ENCODE measurements at regions not wholly inside any gene's neighbourhood (a gene's known extent, or its start where the extent isn't known, plus 50 kb on each side); places are given as distances from the start of the nearest gene placed in this dataset.

DNA sequence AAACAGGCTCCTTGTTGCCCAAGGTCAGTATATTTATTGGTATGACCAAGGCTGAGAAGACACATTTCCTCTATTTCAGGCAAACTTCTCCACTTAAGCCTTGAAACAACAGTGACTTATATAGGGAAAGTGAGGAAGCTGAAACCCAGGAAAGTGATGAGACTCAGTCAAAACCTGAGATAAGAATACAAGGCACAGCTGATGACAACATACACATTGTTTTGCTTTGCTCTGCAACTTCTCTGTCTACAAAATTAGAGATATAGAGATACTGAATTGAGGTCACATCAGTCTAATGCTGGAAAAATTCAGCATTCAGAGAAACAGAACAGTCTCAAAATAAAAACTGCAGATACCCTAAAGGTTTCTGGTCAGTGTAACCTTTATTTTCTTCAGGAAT lies 586.1 kb downstream of the DNAH5 start:
- TF ChIP-seq, protein P1, sequence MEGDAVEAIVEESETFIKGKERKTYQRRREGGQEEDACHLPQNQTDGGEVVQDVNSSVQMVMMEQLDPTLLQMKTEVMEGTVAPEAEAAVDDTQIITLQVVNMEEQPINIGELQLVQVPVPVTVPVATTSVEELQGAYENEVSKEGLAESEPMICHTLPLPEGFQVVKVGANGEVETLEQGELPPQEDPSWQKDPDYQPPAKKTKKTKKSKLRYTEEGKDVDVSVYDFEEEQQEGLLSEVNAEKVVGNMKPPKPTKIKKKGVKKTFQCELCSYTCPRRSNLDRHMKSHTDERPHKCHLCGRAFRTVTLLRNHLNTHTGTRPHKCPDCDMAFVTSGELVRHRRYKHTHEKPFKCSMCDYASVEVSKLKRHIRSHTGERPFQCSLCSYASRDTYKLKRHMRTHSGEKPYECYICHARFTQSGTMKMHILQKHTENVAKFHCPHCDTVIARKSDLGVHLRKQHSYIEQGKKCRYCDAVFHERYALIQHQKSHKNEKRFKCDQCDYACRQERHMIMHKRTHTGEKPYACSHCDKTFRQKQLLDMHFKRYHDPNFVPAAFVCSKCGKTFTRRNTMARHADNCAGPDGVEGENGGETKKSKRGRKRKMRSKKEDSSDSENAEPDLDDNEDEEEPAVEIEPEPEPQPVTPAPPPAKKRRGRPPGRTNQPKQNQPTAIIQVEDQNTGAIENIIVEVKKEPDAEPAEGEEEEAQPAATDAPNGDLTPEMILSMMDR (IDR thresholded peaks at IDR 0.05; ENCODE audit: insufficient read depth, low read length): no peak
- TF ChIP-seq, protein P2, sequence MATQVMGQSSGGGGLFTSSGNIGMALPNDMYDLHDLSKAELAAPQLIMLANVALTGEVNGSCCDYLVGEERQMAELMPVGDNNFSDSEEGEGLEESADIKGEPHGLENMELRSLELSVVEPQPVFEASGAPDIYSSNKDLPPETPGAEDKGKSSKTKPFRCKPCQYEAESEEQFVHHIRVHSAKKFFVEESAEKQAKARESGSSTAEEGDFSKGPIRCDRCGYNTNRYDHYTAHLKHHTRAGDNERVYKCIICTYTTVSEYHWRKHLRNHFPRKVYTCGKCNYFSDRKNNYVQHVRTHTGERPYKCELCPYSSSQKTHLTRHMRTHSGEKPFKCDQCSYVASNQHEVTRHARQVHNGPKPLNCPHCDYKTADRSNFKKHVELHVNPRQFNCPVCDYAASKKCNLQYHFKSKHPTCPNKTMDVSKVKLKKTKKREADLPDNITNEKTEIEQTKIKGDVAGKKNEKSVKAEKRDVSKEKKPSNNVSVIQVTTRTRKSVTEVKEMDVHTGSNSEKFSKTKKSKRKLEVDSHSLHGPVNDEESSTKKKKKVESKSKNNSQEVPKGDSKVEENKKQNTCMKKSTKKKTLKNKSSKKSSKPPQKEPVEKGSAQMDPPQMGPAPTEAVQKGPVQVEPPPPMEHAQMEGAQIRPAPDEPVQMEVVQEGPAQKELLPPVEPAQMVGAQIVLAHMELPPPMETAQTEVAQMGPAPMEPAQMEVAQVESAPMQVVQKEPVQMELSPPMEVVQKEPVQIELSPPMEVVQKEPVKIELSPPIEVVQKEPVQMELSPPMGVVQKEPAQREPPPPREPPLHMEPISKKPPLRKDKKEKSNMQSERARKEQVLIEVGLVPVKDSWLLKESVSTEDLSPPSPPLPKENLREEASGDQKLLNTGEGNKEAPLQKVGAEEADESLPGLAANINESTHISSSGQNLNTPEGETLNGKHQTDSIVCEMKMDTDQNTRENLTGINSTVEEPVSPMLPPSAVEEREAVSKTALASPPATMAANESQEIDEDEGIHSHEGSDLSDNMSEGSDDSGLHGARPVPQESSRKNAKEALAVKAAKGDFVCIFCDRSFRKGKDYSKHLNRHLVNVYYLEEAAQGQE (IDR thresholded peaks at IDR 0.05; ENCODE audit: insufficient replicate concordance, low read depth): no peak
- no peak for TF ChIP-seq POLR2AphosphoS5 (IDR thresholded peaks at IDR 0.05; ENCODE audit: low read depth)
